GDM1 (cell line): ENCODE measurements at regions not wholly inside any gene's neighbourhood (a gene's known extent, or its start where the extent isn't known, plus 50 kb on each side); places are given as distances from the start of the nearest gene placed in this dataset.
"Not testable (repeated sequence)": the region's sequence is repeated elsewhere in the genome, so short reads cannot be mapped to it uniquely, and the experiment has no call there.

Experiments
- DNase-seq: peaks from one replicate; lab custom pipeline; 2025; lab: John Stamatoyannopoulos, UW

DNA sequence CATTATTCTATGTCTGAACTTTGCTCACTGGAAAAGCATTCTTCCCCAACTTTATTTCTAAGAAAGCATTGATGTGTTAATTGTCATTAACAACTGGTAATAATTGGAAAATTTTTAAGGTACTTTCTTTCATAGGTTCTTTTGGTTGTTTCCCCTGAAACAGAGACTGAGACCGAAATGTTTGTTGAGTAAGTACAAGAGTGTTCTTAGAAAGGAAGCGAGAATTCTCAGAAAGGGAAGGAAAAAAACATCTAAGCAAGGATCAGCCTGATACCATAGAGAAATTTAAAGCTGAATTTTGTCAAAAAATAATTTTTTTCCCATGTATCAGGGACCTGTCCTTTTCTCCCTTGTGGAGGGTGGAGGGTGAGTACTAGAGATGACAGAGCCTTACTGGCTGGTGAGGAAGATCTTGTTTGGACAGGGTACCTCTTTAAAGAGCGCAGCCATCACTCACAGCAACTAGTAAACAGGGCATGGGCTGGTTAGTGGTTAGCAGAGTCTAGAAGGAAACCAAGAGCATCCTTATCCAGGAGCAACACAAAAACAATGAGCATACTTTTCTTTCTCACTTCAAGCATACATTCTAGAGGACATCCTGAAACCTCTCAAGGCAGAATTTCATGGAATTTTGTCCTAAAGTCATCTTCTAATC, 898.5 kb downstream of the DNAH5 start:
- no peak for DNase-seq

DNA sequence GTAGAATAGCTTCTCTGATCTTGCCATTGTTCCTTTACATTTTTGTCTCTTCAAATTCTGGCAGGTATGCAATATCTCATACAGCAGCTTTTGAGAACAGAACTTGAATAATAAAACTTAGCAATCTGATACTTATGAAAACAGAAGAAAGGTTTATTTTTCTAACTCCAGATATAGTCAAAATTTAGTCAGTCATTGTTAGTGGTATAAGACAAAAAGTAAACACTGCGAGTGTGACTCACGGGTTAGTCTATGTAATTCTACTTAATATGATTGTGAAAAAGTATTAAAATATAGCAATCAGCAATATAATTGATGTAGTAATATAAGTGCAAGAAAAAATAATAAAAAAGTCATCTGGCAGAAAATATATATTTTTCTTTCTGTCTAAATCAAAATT, 910.4 kb downstream of the DNAH5 start:
- DNase-seq = no peak

DNA sequence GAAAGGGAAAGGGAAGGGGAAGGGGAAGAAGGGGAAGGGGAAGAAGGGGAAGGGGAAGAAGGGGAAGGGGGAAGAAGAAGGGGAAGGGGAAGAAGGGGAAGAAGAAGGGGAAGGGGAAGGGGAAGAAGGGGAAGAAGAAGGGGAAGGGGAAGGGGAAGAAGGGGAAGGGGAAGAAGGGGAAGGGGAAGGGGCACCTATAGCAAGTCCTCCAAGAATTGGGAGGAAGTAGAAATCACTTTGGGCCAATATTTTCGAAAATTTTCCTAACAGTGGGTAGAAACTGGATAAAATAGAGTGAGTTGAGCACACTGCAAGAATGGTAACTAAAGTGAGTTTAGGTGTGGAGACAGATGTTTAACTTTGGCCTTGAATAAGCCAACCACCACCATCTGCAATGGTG, 915.3 kb downstream of the DNAH5 start:
- DNase-seq = no peak

GRCh38 chr5:13027874-13028273, 916.6 kb downstream of the DNAH5 start:
- no peak for DNase-seq

DNA sequence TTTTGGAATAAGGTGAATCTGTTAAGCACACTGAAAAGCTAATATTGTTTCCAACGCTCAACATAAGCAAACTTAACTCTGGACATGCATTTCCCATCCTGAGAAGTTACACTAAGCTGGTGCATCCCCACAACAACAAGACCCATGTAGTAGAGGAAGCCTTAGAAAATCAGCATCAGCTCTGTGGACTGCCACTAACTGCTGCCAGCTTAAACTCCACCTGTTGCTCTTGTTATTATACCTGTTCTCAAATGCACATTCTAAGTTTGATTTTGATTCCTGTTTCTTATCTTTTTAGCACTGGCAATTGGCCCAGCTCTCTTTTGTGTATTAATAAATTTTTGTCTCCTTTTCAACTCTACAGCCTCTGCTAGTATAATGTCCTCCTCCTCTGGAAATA, 924.8 kb downstream of the DNAH5 start:
- no peak for DNase-seq

DNA sequence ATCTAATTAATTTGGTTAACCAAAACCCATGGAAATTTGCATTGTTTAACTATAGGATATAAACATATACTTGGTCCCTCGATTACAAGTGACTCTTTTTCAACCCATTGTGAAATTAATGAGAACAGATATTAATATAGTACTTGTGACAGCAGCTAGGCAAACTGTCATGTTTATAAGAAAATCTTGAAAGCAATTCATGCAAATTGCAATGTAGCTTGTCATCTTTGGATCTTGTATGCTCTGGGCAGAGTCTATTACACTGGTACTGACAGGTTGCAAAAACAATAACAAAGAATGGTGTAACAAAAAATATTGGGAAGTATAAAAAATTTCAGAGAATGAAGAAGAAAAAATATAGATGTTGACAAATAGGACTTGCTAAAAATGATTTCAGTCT, 941.0 kb downstream of the DNAH5 start:
- DNase-seq = no peak

GRCh38 chr5:12999667-13000066, 944.8 kb downstream of the DNAH5 start:
- no peak for DNase-seq

DNA sequence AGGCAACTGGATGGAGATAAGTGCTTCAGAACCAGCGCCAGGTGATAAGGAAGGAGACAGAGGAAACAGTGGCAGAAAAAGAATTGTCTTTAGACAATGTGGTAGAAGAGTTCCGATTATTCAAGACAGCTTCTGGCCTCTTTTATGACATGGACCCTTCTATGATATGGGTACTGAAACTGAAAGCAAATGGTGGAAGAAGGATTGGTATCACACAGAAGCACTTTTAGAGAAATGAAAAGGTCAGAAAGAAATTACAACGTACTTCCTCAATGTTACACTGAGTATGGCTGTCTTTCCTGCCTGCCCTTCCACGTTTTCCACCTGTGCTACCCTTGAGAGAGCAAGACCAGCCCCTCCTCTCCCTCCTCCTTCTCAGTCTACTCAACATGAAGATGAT, 959.3 kb downstream of the DNAH5 start:
- DNase-seq = no peak

- no peak for DNase-seq
Measured at GRCh38 chr5:12974856-12975255, 969.6 kb downstream of the DNAH5 start.

- DNase-seq = no peak
Measured at GRCh38 chr5:12965804-12966203, 978.7 kb downstream of the DNAH5 start.

- no peak for DNase-seq
Measured at GRCh38 chr5:12959713-12960112, 984.8 kb downstream of the DNAH5 start.

- no peak for DNase-seq
Measured at GRCh38 chr5:12952409-12952808, 992.1 kb downstream of the DNAH5 start.

- DNase-seq = no peak
Measured at GRCh38 chr5:12951846-12952245, 992.6 kb downstream of the DNAH5 start.

- DNase-seq = no peak
Measured at GRCh38 chr5:12947379-12947778, 997.1 kb downstream of the DNAH5 start.

DNA sequence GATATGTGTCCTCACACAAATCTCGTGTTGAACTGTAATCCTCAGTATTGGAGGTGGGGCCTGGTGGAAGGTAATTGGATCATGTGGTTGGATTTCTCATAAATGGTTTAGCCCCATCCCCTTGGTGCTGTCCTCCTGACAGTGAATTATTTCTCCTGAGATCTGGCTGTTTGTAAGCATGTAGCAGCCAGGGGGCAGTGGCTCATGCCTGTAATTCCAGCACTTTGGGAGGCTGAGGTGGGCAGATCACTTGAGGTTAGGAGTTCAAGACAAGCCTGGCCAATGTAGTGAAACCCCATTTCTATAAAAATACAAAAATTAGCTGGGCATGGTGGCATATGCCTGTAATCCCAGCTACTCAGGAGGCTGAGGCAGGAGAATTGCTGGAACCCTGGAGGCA, 999.0 kb downstream of the DNAH5 start:
- not testable (repeated sequence) for DNase-seq

DNA sequence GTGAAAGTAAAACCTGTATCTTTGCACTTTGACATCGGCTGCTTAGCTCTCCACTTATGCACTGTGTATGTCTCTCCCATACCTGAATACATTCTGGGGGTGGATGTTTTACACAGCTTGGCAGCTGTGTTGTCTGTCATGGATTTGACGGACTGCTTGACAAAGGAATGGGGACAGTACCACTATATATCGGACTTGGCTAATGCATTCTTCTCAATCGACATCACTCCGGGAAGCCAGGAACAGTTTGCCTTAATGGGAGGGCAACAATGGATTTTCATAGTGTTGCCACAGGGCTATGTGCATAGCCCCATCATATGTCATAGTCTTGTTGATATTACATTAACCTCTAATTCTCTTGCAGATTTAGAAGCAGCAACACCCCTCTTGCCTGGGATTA, 1008.3 kb downstream of the DNAH5 start:
- no peak for DNase-seq

- no peak for DNase-seq
Measured at GRCh38 chr5:12934722-12935121, 1009.8 kb downstream of the DNAH5 start.

DNA sequence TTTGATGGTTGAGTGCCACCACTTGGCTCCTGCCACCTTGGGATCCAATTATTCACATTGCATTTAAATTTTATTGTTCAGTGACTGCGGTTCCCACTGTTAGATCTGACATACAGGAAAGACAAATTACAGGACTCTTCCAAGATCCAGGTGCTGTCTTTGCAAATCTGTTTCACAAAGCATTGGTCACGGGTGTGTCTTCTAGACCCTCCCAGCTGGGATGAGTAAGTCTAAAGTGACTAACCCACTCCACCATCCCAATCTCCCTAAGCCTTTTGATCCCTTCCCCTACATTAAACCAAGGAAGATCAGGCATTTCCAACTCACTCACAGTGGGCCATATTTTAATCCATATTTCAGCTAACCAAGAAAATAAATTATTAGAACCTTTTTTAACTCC, 1016.3 kb upstream of the CTNND2 start:
- no peak for DNase-seq

- DNase-seq = no peak
Measured at GRCh38 chr5:12911156-12911555, 1006.9 kb upstream of the CTNND2 start.

GRCh38 chr5:12910641-12911040, 1006.4 kb upstream of the CTNND2 start:
- no peak for DNase-seq

GRCh38 chr5:12902611-12903010, 998.4 kb upstream of the CTNND2 start:
- DNase-seq = no peak

DNA sequence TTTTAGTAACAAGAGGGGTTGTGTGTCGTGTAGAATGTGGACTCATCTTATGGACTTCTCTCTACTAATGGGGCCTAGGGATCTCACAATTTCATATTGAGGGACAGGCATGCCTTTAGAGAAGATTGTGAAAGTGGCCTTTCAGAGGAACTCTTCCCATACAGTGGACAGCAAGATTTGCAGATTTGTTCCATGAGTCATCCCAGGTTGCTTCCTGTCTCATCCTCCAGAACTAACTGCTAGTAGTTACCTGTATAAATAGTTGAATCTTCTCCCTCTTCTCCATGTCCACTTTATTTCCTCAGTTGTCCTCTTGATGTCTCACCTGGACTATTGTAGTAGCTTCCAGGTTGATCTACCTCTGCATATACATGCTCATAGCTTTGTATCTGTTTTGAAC, 997.5 kb upstream of the CTNND2 start:
- DNase-seq = no peak

DNA sequence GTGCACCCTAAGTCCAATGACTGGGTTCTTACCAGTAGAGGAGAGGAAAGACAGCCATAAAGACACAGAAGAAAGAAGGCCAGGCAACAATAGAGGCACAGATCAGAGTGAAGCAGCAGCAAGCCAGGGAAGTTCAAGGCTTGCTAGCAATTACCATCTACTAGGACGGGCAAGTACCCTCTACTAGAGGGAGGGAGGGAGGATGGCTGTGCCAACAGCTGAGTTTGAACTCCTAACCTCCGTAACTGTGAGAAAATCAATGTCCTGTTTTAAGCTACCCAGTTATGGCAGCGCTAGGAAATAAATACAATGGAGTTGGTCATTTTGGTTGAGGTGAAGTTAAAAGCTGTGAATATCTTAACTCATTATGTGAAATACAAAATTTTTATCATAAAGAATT, 991.8 kb upstream of the CTNND2 start:
- no peak for DNase-seq

DNA sequence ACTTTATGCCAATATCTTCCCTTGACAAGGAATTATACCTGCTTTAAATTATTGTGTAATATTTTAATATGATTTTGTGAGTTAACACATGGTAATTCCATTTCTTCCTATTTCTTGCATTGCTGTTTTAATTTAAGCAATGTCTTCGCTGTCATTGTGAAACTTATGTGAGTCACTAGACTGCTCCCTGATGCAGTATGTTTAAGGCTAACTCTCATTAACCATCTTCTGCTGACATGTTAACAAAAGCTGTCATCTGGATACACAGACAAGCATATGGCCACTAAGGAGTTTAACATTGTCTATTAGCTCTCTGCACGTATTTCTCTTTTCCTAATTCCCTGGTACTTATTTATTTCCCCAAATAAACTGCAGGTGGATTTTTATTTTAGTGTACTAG, 980.8 kb upstream of the CTNND2 start:
- no peak for DNase-seq

- no peak for DNase-seq
Measured at GRCh38 chr5:12883395-12883794, 979.1 kb upstream of the CTNND2 start.
